Activated effector memory CD4-positive, alpha-beta T cell treated with anti-CD3 and anti-CD28 coated beads, Interleukin-2, amount 50 U/mL, for 16 hours (primary cell): ENCODE measurements at regions not wholly inside any gene's neighbourhood (a gene's known extent, or its start where the extent isn't known, plus 50 kb on each side); places are given as distances from the start of the nearest gene placed in this dataset.
A peak's percentile ranks its signal among the peaks of the same experiment; 100 is the strongest.
"Not testable (repeated sequence)": the region's sequence is repeated elsewhere in the genome, so short reads cannot be mapped to it uniquely, and the experiment has no call there.

Experiments
- DNase-seq: peaks from one replicate; pipeline ENCODE4 v3.0.0-alpha.2; 2020

DNA sequence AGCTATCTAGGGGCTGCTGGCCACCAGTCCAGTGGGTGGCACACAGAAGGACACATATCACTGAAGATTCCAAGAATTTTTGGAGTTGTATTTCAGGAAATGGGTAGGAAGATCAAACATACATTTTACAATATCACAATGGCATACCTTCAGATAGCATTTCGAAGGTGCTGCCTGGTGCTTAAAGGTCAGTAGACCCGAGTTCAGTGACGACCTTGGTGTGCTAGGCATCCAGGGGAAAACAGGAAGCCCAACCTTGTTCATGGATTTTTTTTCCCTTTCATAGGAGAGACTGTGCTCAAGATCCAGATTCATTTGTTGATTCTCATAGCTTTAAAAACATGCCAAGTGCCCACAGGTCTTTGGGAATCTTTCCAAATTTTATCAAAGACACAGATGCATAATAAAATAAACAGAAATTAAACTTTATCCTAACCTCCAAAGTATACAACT is 51.0 kb upstream of the RCBTB2 start:
- DNase-seq = no peak

- no peak for DNase-seq
Observed at GRCh38 chr13:48585456-48585840, 52.6 kb upstream of the RCBTB2 start.

GRCh38 chr13:48586591-48587103 is 53.8 kb upstream of the RCBTB2 start:
- no peak for DNase-seq

GRCh38 chr13:48588120-48588519 is 55.2 kb upstream of the RCBTB2 start:
- no peak for DNase-seq

DNA sequence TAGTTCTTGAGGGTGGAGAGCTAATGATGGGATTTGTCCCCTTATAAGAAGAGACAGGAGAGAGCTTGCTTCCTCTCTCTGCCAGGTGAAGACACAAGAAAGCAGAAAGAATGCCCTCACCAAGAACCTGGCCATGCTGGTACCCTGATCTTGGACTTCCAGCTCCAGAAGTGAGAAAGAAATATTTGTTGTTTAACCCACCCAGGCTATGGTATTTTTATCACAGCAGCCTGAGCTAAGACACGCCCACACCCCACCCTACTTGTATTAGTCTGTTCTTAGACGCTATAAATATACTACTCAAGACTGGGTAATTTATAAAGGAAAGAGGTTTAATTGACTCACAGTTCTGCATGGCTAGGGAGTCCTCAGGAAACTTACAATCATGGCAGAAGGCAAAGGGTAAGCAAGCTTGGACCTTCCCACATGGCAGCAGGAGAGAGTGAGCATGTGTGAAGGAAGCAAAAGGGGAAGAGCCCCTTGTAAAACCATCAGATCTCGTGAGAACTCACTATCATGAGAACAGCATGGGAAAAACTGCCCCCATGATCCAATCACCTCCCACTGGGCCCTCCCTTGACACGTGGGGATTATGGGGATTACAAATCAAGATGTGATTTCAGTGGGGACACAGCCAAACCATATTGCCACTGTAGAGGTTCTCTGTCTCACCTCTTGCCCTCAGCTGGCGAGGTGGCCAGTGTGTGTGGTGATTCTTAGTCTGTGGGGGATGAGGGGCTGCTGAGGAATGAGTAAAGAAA is 57.4 kb upstream of the RCBTB2 start:
- DNase-seq = no peak

GRCh38 chr13:48591124-48591872 is 58.4 kb upstream of the RCBTB2 start:
- not testable (repeated sequence) for DNase-seq

- no peak for DNase-seq
Observed at GRCh38 chr13:48591889-48592687, 59.2 kb upstream of the RCBTB2 start.

DNA sequence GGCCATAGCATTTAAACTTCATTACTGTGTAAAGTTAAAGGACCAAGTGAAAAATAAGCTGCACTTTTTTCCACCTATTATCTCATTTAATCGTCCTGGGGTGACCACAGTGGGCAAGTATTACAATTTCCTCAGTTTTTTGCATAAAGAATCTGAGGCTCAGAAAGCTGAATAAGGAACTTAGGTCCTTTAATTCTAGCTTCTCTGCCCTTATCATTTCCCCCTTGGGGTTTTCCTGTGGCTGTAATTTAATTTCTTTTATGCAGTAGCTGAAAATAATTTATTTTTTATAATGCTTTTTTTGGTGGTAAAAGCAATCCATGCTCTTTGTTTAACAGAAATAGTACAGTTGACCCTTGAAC is 59.8 kb upstream of the RCBTB2 start:
- DNase-seq = no peak

- no peak for DNase-seq
Observed at GRCh38 chr13:48593536-48593935, 60.2 kb upstream of the CYSLTR2 start.

DNA sequence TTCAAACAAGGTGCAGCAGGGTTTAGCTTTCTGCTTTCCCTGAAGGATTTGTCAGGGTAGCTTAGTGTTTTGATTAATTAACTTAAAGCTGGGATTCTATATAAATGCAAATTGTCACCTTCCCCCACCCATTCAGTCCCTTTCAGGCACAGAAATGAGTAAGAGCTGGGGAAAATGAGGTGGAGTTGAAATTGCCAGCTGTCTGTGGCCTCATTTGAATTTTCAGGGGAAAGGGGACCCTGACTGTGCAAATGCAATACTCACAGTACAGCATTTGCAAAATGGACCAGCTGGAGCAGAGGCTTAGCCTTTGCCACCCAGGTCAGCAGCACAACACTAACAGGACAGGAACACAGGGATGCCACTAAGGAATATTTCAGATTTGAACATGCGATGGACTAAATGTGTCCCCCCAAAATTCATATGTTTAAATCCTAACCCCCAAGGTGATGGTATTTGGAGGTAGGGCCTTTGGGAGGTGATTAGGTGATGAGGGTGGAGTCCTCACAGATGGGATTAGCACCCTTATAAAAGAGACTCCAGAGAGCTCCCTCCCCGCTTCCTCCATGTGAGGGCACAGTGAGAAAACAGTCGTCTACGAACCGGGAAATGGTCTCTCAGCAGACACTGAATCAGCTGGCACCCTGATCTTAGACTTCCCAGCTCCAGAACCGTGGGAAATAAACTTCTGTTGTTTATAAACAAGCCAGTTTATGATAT is 59.5 kb upstream of the CYSLTR2 start:
- no peak for DNase-seq

DNA sequence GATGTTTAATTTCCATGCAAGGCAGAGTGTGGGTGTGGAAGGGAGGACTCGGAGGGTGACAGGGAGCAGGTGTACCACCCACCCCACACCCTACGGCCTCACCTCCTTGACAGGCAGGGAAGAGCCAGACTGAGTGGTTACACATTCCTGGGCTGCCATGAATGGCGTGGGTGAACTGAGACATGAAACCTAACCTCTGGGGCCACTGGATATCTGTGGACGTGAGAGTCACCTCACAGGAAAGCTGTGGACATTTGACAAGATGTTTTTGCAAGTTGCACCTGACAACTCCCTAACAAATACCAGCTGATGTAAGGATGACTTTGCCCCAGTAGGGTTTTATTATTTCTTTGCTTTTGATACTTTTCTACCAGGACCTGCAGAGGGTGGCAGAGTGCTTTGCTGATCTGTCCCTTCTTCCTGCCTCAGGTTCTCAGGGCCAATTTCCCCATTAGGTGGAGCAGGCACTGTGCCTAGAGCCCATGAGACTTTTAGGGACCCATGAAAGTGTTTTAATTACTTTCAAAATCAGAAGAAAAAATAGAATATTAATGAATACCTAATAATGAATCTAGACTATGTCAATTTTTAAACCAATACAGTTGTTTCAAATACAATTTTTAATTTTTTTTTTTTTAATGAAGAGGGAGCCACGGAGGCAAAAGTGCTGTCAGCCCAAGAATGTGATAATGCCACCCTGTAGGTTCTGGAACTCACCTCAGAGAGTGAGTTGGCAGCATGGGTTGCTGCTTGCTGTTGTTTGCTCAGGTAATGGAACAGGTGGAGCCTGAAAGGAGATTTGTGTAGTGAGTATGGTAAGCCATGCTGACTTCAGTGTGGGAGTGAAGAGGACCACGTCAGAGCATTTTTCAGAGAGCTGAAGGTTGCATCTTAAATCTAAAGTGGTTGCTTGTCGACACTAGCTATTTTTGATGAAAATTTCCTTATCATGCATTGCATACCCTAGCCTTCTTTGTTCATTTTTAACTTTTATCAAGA is 58.0 kb upstream of the CYSLTR2 start:
- peak; percentile 79 for DNase-seq

GRCh38 chr13:48600374-48601364 is 53.1 kb upstream of the CYSLTR2 start:
- no peak for DNase-seq

DNA sequence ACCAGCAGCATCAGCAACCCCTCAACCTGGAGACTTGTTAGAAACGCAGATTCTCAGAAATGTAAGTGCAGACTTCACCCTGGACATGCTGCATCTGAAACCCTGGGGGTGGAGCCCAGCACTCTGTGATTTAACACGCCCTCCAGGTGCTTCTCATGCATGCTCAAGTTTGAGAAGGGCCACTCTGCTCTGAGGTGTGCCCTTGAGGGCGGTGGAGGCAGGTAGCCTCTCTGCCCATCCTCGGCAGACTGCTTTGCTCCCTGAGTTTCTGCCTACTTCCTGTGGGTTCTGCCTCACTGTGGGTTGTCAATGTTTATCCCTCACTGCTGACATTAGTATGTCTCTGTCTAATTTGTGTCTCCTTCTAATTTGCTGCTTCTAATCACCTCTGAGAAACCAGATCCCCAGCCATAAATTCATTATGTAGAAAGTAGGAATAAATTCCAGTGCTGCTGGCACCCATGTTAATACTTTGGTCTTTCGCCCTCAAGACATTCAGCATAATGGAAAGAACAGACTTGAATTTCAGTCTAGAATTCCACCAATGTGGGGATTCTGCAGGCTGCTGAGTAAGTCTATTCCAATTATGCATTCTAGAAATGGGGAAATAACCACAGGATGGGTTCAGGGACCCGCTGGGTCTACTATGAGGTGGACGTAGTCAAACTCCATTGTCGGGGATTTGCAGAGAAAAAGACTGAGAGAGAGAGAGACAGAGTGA is 51.3 kb upstream of the CYSLTR2 start:
- no peak for DNase-seq

GRCh38 chr13:48603375-48603774 is 50.4 kb upstream of the CYSLTR2 start:
- DNase-seq = no peak
